ENCODE measurements at regions not wholly inside any gene's neighbourhood (a gene's known extent, or its start where the extent isn't known, plus 50 kb on each side); places are given as distances from the start of the nearest gene placed in this dataset.

GRCh38 chr4:137956256-137956655 lies 285.9 kb downstream of the SLC7A11 start:
- TF ChIP-seq NR2C2 (CRISPR knock-in tag; IDR thresholded peaks at IDR 0.05) = no peak
- TF ChIP-seq, protein P1, sequence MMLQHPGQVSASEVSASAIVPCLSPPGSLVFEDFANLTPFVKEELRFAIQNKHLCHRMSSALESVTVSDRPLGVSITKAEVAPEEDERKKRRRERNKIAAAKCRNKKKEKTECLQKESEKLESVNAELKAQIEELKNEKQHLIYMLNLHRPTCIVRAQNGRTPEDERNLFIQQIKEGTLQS (CRISPR knock-in tag; conservative IDR thresholded peaks at IDR 0.05) = no peak
- TF ChIP-seq, protein P2, sequence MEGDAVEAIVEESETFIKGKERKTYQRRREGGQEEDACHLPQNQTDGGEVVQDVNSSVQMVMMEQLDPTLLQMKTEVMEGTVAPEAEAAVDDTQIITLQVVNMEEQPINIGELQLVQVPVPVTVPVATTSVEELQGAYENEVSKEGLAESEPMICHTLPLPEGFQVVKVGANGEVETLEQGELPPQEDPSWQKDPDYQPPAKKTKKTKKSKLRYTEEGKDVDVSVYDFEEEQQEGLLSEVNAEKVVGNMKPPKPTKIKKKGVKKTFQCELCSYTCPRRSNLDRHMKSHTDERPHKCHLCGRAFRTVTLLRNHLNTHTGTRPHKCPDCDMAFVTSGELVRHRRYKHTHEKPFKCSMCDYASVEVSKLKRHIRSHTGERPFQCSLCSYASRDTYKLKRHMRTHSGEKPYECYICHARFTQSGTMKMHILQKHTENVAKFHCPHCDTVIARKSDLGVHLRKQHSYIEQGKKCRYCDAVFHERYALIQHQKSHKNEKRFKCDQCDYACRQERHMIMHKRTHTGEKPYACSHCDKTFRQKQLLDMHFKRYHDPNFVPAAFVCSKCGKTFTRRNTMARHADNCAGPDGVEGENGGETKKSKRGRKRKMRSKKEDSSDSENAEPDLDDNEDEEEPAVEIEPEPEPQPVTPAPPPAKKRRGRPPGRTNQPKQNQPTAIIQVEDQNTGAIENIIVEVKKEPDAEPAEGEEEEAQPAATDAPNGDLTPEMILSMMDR (IDR thresholded peaks at IDR 0.05) = no peak
- no peak for TF ChIP-seq KAT7 (CRISPR knock-in tag; IDR thresholded peaks at IDR 0.05; ENCODE audit: borderline replicate concordance)
- TF ChIP-seq, protein P3, sequence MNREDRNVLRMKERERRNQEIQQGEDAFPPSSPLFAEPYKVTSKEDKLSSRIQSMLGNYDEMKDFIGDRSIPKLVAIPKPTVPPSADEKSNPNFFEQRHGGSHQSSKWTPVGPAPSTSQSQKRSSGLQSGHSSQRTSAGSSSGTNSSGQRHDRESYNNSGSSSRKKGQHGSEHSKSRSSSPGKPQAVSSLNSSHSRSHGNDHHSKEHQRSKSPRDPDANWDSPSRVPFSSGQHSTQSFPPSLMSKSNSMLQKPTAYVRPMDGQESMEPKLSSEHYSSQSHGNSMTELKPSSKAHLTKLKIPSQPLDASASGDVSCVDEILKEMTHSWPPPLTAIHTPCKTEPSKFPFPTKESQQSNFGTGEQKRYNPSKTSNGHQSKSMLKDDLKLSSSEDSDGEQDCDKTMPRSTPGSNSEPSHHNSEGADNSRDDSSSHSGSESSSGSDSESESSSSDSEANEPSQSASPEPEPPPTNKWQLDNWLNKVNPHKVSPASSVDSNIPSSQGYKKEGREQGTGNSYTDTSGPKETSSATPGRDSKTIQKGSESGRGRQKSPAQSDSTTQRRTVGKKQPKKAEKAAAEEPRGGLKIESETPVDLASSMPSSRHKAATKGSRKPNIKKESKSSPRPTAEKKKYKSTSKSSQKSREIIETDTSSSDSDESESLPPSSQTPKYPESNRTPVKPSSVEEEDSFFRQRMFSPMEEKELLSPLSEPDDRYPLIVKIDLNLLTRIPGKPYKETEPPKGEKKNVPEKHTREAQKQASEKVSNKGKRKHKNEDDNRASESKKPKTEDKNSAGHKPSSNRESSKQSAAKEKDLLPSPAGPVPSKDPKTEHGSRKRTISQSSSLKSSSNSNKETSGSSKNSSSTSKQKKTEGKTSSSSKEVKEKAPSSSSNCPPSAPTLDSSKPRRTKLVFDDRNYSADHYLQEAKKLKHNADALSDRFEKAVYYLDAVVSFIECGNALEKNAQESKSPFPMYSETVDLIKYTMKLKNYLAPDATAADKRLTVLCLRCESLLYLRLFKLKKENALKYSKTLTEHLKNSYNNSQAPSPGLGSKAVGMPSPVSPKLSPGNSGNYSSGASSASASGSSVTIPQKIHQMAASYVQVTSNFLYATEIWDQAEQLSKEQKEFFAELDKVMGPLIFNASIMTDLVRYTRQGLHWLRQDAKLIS (CRISPR knock-in tag; IDR thresholded peaks at IDR 0.05; ENCODE audit: borderline replicate concordance) = no peak
- no peak for TF ChIP-seq CREB1 (CRISPR knock-in tag; IDR thresholded peaks at IDR 0.05)
- no peak for TF ChIP-seq USF1 (CRISPR knock-in tag; IDR thresholded peaks at IDR 0.05)
- no peak for TF ChIP-seq ZNF138 (CRISPR knock-in tag; conservative IDR thresholded peaks at IDR 0.05)
